Hippocampal formation (tissue), 2 donors: ENCODE measurements at regions not wholly inside any gene's neighbourhood (a gene's known extent, or its start where the extent isn't known, plus 50 kb on each side); places are given as distances from the start of the nearest gene placed in this dataset.

Experiments used
- DNase-seq, 2 donors: peaks; one replicate each; lab custom pipeline; 2025; lab: John Stamatoyannopoulos, UW

DNA sequence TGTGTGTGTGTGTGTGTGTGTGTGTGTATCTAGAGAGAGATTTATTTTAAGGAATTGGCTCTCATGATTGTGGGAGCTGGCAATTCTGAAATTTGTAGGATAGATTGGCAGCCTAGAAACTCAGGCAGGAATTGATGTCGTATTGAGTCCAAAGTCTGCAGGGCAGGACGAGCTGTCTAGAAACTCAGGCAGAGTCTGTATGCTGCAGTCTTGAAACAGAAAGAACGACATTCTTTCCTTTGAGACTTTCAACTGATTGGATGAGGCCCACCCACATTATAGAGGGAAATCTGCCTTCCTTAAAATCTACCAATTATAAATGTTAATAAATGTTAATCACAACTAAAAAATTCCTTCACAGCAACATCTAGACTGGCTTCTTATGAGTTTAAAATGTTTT, 436.6 kb upstream of the FANCL start:
- no peak for DNase-seq

DNA sequence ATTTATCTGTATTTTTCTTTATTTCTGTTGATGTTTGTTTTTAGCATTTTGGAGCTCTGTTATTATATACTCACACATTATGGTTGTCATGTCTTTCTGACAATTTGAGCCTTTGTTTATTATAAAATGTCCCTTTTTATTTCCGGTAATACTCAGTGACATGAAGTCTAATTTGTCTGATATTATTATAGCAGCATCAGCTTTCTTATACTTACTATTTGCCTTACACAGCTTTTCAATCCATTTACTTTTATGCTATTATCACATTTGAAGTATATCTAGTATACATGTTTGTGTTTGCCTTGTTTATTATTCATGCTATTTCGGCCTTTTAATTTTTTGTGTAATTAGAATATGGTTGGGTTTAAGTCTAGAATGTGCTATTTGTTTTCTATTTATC, 430.6 kb upstream of the FANCL start:
- DNase-seq = no peak

DNA sequence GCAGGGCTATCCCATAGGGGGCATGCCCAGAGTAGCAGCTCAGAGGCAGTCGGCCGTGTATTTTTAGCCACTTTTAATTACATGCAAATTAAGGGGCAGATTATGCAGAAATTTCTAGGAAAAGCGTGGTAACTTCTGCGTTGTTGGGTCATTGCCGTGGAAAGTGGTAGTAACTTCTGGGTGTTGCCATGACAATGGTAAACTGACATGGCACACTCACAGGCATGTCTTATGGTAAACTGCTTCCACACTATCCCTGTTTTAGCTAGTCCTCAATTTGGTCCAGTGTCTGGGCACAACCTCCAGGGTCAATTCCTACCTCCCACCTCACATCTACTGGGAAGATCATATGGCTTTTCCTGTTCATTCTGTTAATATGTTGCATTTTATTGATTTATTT, 428.9 kb upstream of the FANCL start:
- no peak for DNase-seq

DNA sequence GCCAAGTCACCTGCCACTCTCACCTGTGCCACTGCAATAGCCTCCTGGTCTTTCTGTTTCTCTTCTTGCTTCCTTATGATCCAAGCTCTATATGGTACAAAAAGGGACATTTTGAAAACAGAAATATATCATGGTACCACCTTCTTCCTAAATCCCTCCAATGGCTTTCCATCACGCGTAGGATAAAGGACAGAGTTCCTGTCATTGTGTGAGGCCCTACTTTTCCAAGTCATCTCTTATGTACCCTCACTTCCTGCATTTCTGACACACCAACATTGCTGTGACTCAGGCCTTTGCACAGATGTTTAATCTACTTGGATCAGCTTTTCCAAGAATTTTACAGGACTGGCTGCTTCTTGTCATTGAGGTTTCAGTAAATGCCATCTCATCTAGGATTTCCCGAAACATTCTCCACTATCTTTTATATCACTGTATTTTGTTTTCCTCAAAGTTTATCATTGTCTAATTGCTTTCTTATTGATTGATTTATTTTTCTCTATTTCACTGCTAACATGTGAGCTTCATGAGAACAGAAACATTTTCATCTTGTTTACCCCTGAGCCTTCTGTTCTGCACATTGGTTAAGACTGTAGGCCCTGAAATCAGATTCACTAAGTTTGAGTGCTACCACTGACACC, 426.1 kb upstream of the FANCL start:
- DNase-seq = no peak

DNA sequence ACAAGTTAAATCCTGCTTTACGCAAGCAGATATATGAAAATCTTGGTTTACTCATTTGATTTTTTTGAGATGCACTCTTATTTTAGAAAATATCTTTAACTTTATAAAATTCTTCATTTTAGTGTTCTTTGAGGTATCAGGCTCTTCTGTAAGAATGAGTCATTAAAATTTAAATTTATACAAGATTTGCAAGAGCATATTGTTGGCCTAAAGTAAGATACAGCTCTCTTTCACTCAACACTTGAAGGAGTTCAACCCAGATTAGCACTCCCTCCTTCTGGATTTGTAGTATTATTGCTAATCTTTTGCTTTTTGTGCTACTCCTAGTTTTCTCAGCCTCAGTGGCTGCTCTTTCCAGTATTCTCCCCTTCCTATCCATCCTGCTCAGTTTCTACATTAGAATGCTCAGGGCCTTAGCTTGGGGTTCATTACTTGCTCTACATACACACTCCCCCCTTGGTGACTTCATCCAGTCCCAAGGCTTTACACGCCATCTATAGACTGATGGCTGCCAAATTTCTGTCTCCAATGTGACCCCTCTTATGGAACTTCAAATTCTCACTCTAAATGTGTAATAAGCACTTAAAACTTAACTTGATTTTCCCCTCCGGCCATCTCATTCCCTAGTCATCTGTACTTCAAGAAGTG, 425.3 kb upstream of the FANCL start:
- DNase-seq = no peak

DNA sequence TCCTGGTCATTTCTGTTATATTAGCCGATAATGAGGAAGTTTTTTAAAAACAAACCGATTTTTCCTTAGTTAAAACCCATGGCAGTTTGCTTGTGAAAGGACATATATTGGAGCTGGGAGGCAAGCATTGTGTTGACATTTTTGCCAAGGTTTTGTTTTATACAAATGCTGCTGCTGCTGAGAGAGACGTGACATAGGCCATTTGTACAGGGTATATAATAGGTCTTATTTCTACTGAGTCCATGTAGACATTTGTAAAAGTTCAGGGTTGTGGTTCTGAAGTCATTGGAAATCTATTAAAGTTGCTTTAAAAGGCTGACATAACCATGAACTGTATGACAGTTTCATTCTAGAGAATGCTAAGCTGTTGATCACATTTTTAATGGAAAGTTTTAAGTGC, 424.0 kb upstream of the FANCL start:
- no peak for DNase-seq

DNA sequence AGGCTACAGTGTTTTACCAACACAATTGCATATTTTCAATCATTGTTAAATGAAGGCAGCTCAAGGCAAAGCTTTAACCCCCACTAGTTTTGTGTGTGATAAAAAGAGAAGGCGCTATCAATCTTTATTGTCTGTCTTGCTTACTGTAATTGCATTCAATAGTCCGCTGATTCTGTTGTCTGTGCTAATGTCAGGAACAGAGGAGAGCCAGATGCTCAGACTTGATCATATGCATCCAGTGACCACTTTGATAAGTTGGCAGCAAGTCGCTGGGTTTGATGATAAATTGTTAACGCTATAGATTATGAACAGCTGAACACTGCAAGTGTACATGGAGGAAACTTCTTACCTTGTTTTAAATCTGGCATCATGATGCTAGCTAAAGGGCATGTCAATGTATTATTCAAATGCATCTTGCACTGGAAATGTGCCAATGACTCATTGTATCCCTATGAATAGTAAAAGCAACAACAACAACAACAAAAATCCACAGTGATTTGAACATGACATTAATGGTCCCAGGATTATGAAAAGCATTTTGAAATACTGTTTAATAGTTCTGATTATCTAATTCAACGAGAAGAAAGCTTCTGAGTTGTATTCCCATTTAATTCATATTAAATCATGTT, 423.5 kb upstream of the FANCL start:
- no peak for DNase-seq

DNA sequence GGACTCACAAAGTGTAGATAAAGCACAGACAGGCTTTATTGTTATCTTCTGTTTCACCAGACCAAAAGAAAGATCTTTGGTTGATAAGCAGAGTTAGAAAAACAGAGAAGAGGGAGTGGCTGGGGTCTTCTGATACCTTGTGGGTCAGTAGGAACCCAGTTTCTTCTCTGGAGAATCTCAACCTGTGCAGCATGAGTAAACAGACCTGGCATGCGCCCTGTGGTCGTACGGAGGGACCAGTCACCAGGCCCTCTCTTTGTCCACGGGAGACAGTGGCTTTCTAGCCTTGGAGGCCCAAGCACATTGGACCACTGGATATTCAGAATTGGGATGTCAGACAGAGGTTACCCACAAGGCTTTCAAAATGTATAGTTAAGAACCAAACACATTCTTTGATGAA, 418.9 kb upstream of the FANCL start:
- no peak for DNase-seq

DNA sequence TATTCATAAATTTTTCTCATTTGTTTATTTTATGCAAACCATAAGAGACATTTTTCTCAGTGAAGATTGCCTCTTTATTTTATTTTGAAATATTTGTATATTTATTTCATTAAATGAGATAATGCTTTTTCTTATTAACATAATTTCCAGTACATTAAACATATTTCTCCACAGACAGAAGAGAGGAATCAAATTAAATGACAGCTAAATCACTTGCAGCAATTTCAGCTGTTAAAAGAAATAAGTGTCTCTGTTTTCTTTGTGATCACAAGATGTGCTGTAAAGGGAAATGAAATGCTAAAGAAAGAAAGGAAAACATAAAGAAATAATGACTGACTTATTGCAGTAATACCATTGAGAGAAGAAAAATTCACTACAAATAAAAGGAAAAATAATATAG, 414.0 kb upstream of the FANCL start:
- no peak for DNase-seq

DNA sequence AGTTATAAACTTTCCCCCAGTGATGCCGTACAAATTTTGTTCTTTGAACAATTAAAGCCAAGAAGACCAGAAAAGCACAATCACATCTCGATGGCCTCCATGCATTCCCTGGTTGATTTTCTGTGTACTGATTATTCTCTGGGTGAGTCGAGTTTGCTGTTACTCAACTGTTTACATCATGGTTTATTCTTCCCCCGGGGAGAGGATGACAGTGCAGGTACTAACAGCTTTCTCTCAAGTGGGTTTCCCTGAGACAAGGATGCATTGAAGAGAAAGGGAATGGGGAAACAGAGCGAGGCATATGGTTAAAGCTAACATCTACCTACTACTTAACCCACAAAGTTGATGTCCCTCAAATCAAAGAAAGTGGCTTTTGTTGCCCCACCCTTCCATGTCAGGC, 410.8 kb upstream of the FANCL start:
- no peak for DNase-seq

DNA sequence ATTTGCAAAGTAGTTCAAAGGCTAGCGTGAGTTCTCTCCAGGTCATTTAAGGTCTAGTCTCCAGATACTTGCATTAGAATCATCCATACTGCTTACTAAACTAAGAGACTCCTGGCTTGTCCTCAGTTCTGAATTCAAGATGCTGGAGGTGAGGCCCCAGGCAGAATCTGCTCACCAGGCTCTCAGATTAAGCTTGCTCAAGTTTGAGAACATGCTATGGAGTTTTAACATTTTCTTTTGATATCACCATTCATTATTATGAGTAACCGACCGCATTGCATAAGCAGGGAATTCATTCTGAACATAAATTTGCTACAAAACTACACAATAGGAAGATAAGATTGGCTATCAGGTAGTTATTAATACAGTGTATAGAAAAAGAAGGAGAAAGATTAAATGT, 409.7 kb upstream of the FANCL start:
- DNase-seq = no peak

DNA sequence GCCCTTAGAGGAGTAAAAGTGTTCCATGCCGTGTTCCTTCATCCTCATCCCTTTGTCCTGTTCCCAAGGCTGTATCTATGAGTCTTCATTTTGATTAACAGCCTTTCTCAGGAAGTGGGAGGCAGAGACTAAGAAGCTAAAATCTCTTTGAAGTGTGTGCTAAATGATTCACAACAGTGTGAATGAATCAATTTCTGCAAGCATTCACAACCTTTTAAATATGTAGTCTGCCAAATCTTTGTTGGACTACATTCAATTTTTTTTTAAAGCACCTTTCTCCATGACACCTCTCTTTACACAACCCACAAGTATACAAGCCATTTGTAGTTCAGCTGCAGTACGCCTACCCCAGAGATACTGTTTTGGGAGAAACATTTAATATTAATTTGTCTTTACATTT, 408.6 kb upstream of the FANCL start:
- no peak for DNase-seq

DNA sequence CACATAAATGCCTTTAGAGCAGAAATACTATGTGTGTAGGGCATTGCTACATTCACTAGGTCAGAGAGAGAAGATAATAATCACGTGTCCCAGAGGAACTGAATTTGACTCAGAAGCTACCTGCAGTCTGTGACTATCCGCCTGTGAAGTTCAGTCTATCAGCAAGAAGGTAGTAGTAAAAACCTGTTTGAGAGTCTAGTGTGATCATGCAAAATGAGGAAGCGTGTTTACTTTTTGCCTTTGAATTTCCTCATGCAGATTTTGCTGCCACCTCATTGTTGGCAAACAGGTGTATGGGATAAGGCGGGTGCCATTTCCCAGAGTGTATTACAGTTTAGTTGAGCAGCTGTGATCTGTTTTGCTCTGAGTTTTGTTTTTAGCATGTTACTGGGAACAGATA, 403.9 kb upstream of the FANCL start:
- DNase-seq = no peak

DNA sequence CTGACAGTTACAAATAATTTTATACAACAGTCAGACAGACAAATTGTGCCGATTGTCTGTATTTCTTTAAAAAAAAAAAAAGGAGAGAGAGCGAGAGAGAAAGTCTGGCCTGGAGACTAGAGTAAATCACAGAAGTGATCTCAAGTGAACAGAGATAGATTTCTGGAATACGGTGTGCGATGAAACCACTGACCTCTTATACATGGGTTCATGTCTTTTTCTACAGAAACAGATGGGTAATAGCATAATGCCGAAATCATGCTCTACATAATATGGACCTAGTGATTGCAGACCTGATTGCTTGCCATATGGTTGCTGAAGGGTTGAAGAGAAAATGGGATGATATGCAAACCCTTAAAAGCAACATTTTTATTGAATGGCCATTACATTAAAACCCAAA, 403.3 kb upstream of the FANCL start:
- no peak for DNase-seq

DNA sequence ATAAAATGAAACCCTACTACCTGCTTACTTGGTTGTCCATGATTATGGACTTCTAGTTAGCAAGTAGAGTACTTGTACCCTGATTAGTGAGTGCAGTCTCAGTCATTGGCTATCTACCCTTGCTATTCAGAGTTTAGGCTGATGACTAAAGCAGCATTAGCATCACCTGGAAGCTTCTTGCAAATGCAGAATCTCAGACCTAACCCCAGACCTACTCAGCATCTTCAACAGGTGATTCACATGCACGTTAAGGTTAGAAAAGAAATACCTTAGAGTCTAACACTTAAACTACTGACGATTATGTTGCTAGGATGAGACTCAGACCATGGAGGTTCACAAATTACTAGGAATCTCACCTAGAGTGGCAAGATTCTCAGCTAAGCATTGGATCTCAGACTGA, 399.9 kb upstream of the FANCL start:
- DNase-seq = no peak

DNA sequence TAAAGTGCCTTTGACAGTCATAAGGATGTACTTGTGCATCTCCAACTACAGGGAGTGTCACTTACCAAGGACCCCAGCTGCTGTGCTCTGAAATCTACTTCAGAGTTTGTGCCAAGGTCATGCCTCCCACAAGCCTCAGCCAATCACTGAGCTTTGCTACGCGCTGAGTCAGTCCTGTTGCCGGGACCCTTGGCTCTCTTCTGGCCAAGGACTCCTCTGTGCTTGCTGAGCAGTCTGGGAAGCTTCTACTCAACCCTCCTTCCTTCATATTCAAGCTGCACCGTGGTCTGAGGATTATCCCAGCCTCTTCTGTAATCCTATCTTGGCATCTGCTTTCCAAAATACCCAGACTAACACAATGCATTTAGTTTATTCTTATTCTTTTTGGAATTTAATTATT, 398.9 kb upstream of the FANCL start:
- no peak for DNase-seq

DNA sequence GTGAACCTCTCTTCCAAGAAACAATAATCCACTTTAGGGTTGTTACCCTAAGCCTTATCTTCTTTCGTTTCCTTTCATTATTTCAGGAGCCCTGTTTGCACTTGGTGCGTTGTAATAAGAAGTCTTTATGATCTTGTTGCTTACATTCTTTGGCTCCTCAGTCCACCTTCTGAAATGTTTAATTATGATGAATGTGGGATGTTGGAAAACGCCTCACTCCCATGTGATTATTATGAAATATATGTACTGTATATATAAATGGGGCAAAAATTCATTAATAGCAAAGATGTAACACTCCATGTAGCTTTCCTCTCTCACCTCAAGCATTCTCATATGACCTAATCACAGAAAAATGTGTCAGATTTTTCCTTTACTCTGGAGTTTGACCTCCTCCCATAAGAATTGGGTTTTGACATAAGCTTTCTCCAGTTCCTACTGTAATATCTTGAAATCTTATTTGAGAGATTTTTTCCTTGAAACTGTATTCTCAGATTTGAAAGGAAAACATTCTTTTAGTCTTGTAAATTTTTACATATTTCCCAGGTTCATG, 397.2 kb upstream of the FANCL start:
- DNase-seq = no peak

DNA sequence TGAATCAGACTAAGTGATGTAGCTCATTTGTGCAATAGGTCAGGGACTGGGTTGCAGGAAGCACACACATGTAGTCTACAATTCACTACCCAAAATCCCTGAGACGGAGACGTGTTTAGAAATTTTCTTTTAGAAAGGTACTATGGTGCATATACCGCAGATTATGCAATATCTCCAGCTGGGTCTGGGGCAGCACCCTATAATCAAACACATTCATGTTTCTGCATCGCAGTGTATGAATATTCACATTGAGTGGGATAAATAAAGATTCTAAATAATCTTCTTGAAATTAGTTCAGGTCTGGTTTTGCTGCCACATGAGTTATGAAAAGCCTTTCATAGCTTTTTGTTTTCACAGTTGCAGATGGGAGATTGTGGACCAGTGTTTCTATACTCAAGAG, 395.7 kb upstream of the FANCL start:
- DNase-seq = no peak

DNA sequence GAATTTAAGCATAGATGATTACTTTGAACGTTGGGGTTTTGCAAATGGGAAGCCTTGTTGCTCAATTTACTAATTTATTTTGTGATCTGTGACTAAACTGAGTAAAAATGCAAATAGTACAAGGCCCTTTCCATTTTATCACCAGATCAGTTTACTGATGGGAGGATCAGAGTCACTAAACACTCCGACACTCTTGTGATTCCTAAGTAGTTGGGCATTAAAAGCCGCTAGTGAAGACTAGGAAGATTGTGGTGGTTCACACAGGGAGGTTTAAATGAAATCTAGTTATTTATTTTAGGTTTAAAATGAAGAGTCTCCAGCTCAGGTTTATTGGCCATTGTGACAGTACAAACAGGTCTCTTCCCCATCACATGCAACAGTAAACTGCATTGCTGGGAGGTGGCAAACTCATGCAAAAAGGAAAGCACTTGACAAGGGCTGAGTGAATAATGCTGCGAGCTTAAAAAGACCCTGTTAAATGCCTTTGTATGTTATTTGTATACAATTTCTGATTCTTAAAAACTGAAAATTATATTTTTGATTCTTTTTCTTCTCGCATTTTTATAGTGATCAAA, 394.8 kb upstream of the FANCL start:
- no peak for DNase-seq

DNA sequence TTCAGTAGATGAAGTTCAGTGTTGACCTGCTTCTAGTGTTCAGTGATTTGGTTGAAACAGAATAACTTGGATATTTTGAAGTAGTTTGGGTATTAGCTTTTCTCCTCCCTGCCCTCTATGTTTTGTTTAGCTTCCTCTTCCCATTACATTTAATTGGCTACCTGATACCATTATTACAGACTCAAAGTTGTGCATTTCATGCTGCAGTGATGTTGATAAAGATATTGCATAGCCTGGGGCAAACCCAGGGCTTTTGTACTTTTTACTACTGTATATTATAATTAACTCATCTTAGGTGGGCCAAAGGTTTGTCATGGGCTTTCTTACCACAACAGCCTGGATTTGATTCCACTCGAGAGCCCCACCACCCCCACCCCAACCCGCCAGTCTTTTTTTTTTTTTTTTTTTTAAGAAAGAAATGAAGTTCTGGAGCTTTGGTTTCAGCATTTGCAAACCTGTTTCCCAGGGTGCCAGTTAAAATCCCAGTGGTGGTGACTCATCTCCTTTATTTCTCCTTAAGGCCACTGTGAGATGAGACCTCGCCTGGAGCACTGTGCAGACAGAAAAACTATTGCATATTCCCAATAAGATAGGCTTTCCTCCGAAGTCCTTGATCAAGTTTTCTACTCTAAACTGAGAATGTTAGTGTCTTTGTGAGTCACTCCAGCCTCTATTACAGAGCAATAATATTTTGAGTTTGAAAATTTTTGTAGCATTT, 393.7 kb upstream of the FANCL start:
- no peak for DNase-seq

DNA sequence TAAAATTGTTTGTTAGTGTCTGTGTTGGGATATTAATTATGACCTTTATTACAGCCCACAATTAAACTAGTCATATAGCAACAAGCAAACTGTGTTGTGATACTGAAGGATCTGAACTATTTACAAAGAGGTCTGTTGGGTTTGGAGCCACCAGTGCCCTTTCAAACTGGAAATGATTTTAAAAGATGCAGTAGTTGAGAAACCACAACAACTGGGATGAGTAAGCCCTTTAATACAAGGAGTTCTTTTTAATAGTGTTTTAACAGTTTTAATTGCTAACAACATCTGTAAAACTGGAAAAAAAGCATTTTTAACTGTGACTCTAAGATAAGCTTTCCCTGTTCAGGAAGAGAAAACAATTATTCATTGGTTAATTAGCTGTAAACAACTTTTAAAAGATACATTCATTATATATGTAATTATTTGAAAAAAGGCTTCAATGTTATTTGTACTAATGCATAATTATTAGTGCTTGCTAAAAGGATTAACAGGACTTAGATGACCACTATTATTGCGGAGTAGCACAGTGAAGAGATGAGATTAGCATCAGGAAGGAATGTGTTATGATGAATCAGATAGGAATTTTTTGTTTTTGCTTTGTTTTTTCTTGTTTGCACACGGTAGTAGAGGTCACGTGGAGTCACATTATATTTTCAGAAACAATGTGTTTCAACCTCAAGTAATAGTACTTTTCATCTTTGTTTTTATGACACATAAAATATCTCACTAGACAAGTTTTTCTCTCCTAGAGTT, 392.7 kb upstream of the FANCL start:
- DNase-seq = no peak

DNA sequence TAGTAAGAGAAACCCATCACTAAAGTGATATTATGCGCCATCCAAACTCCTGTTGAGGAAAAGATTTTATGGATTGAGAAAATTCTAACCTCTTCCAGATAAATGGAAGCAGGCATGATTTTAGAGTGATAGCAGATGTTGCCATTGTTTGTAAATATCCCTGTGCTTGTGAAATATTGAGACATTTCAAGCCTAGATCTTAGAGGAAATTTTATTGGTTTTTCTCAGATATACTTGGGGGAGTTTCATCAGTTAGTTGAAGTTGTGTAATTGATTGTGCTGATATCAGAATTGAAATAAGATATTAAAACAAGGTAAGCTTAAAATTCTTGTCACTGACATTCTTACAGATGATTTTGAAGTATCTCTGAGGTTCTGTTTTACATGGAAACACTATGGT, 390.9 kb upstream of the FANCL start:
- DNase-seq = no peak
